ENCODE measurements at regions not wholly inside any gene's neighbourhood (a gene's known extent, or its start where the extent isn't known, plus 50 kb on each side); places are given as distances from the start of the nearest gene placed in this dataset.

DNA sequence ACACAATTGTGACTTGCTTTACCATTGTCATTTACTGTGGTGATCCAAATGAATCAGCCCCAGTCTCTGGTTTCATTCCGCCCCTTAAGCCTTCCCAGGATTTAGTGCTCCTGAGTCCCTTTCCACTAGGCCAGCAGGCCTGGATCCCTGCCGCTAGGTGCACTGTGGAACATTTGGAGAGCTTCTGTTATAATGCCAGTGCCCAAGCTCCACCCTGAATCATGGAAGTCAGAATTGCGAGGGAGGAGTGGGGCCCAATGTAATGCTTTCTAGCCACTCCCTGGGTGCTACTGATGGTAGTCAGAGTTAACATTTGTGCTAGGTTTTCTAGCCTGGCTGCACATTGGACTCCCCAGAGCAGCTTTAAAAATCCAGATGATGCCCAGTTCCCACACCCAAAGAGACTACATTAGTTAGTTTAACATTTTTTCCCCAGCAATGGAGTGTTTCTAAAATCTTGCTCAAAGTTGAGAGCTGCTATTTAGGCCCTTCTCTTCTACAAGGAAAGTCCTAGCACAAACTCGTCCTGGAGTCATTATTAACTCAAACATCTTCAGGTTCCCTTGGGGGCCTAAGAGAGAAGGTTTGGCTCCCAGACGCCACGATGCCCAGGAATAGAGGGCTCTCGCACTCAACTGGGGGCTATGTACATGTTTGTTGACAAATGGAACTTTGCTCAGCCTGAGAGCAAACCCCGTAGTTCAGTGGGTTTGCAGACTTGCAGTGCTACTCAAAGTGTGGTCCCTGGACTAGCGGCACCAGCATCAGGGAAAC, 366.7 kb upstream of the PROK2 start:
- TF ChIP-seq, protein P1, sequence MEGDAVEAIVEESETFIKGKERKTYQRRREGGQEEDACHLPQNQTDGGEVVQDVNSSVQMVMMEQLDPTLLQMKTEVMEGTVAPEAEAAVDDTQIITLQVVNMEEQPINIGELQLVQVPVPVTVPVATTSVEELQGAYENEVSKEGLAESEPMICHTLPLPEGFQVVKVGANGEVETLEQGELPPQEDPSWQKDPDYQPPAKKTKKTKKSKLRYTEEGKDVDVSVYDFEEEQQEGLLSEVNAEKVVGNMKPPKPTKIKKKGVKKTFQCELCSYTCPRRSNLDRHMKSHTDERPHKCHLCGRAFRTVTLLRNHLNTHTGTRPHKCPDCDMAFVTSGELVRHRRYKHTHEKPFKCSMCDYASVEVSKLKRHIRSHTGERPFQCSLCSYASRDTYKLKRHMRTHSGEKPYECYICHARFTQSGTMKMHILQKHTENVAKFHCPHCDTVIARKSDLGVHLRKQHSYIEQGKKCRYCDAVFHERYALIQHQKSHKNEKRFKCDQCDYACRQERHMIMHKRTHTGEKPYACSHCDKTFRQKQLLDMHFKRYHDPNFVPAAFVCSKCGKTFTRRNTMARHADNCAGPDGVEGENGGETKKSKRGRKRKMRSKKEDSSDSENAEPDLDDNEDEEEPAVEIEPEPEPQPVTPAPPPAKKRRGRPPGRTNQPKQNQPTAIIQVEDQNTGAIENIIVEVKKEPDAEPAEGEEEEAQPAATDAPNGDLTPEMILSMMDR (IDR thresholded peaks at IDR 0.05): no peak
- no peak for TF ChIP-seq EP300 (IDR thresholded peaks at IDR 0.05)
- no peak for TF ChIP-seq POLR2A (IDR thresholded peaks at IDR 0.05)
